Activated T-helper 1 cell treated with anti-CD3 and anti-CD28 coated beads, Interleukin-12 subunit alpha, Interleukin-12 subunit beta, Interleukin-2, Interleukin-4 antibody, amounts not matched to agents 30 ng/mL and 10 ng/mL and 1 ng/mL, durations not matched to agents 14 hours and 24 hours and 36 hours (primary cell): ENCODE measurements at regions not wholly inside any gene's neighbourhood (a gene's known extent, or its start where the extent isn't known, plus 50 kb on each side); places are given as distances from the start of the nearest gene placed in this dataset.

Source experiments
- DNase-seq: peaks from one replicate; pipeline ENCODE4 v3.0.0; 2021; ENCODE audit warnings: low spot score
- H3K27ac Mint-ChIP-seq: one replicate; pipeline ENCODE4 v1.8.0; 2021; ENCODE audit warnings: mild to moderate bottlenecking, mixed read lengths
- H3K27me3 Mint-ChIP-seq: one replicate; pipeline ENCODE4 v1.8.0; 2022; ENCODE audit warnings: mild to moderate bottlenecking, moderate library complexity, mixed read lengths; ENCODE audit not compliant: insufficient read depth
- H3K36me3 Mint-ChIP-seq: one replicate; pipeline ENCODE4 v1.8.0; 2021; ENCODE audit warnings: low read depth, mixed read lengths
- H3K4me1 Mint-ChIP-seq: one replicate; pipeline ENCODE4 v1.8.0; 2021; ENCODE audit warnings: low read depth, mixed read lengths
- H3K4me3 Mint-ChIP-seq: one replicate; pipeline ENCODE4 v1.8.0; 2021; ENCODE audit warnings: mild to moderate bottlenecking, moderate library complexity, mixed read lengths
- H3K9me3 Mint-ChIP-seq: one replicate; pipeline ENCODE4 v1.8.0; 2021; ENCODE audit warnings: mixed read lengths
- intact Hi-C: fragments of 100-400 bp; cut with micrococcal nuclease; formaldehyde crosslinking; loops from one replicate; pipeline ENCODE4 v1.15.1; 2024

DNA sequence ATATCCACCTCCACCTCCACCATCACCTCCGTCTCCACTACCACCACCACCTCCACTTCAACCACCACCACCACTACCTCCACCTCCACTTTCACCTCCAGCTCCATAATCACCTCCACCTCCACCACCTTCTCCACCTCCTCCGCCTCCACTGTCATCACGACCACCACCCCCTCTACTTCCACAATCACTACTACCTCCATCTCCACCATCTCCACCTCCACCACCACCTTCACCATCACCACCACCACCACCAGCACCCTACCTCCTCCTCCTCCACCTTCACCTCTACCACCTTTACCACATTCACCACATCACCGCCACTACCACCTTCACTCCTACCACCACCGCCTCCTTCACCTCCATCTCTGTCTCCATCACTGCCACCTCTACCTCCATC, 435.7 kb downstream of the MCTP2 start:
- H3K9me3 Mint-ChIP-seq: no peaks in the 10 kb centered on the region
- peaks cover 21% of the 10 kb centered on the region for H3K4me1 Mint-ChIP-seq
- no peak for DNase-seq
- peaks cover 58% of the 10 kb centered on the region for H3K27me3 Mint-ChIP-seq
- H3K36me3 Mint-ChIP-seq: no peaks in the 10 kb centered on the region
- H3K4me3 Mint-ChIP-seq: no peak overlapping the region
- intact Hi-C loops: no loop called here
- no peak overlapping the region for H3K27ac Mint-ChIP-seq

DNA sequence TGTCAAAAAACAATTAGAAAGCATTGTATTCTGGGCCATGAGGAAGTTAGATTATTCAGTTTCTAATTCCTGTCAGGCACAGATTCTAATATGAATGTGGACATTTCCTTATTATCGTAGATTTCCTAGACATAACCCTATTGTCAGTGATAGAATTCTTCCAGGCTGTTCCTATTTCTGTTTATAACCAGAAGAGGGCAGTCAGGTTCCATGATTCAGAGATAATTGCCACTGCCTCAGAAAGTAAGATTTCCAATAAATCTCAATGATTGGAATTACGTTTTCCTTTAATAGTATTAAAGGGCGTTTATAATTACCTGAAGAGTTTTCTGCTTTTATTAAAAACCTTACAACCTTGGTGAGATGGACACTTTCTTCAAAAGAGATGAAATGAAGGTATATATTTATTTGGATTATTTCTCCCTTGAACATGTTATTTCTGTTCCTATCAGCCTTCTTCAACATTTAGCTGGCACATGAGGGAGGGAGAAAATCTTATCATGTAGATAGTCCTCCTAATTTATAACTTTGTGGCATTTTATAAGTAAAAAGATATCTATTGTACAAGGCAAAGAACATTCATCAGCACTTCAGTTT, 439.2 kb downstream of the MCTP2 start:
- no peak overlapping the region for H3K27ac Mint-ChIP-seq
- H3K27me3 Mint-ChIP-seq: peaks cover 52% of the 10 kb centered on the region
- no peaks in the 10 kb centered on the region for H3K36me3 Mint-ChIP-seq
- DNase-seq: no peak
- no peak overlapping the region for H3K4me3 Mint-ChIP-seq
- peaks cover 21% of the 10 kb centered on the region for H3K4me1 Mint-ChIP-seq
- intact Hi-C loops: loop anchor here (1.0 to 5.0 kb wide), 4 partner anchors 88 to 1677 kb away; no protein-coding TSS in a partner anchor
- H3K9me3 Mint-ChIP-seq: no peaks in the 10 kb centered on the region

DNA sequence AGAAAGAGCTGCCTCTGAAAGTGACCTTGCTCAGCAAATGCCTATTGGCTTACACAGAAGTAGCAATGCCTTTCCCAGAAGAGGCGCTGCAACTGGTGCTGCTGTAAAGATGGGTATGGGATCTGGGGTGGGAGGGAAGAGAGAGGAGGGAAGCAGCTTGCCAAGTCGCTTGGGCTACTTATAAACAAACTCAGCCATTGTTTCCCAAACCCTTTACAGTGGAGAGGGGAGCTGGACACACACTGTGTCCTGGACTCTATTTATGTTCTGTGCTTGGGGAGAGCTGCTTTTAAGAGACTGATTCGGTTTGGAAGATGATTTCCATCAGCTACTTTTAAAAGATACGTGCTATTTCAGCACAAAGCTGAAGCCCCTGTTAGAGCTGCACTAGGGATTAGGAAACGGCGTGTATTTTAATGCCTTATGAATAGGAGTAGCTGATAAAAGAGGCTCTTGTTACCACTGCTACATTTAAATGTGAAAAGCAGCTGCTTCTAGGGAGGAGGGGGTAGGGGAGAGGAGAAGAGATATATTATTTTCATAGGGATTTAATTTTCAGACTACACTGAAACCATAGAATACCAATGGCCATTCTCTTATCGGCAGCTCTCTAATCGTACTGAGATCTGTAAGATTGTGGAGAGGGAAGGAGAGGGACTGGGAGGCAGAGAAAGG, 440.6 kb downstream of the MCTP2 start:
- Mint-ChIP-seq H3K27ac (no peak overlapping the region), H3K9me3 (no peaks in the 10 kb centered on the region), H3K4me1 (peaks cover 15% of the 10 kb centered on the region), H3K36me3 (no peaks in the 10 kb centered on the region), H3K4me3 (no peak overlapping the region), H3K27me3 (peaks cover 45% of the 10 kb centered on the region)
- intact Hi-C loops: loop anchor here (5.0 kb wide), 2 partner anchors 620 to 1675 kb away; no protein-coding TSS in a partner anchor
- DNase-seq: no peak

DNA sequence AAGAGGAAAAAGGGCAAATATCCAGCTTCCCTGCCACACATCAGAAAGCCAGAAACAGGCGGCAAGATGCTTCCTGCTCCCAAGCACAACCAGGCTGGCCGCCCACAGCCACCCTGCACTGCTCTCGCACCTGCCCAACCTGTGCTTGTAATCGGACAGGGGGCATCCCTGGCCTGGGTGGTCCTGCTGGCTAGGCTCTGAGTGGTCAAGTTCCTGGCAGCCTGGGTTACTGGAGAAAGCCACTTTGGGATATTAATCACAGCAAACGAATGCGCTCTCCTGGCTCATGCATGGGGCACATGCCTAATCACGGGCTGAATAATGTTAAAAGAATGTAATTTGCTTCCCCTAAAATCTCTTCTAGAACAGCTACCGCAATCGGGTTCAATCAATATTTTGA, 442.4 kb downstream of the MCTP2 start:
- Mint-ChIP-seq H3K9me3 (no peaks in the 10 kb centered on the region), H3K27me3 (peaks cover 46% of the 10 kb centered on the region), H3K36me3 (no peaks in the 10 kb centered on the region), H3K4me3 (no peak overlapping the region), H3K4me1 (peaks cover 6% of the 10 kb centered on the region), H3K27ac (no peak overlapping the region)
- intact Hi-C loops: loop anchor here (5.0 kb wide), 2 partner anchors 618 to 1674 kb away; no protein-coding TSS in a partner anchor
- no peak for DNase-seq

DNA sequence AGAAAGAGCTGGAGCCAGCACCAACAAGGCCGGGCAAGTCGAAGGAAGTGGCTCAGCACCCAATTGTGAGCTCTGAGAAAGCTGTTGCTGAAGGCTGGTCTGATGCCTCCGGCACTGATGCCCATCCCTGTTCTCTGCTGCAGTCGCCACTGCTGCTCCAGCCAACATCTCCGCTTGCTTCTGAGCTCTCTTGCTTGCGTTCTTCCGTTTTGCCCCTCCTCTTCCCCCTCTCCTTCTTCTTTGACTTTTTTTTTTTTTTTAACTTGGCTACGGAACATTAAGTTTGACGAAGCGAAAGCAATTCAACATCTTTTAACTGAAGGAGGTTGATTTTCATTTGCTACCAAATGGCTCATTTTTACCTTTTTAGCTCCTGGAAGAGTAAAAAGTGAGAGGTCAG, 442.9 kb downstream of the MCTP2 start:
- Mint-ChIP-seq H3K4me3 (peak overlapping the region; percentile 34), H3K27me3 (peaks cover 45% of the 10 kb centered on the region)
- intact Hi-C loops: loop anchor here (5.0 kb wide), 2 partner anchors 618 to 1673 kb away; no protein-coding TSS in a partner anchor

DNA sequence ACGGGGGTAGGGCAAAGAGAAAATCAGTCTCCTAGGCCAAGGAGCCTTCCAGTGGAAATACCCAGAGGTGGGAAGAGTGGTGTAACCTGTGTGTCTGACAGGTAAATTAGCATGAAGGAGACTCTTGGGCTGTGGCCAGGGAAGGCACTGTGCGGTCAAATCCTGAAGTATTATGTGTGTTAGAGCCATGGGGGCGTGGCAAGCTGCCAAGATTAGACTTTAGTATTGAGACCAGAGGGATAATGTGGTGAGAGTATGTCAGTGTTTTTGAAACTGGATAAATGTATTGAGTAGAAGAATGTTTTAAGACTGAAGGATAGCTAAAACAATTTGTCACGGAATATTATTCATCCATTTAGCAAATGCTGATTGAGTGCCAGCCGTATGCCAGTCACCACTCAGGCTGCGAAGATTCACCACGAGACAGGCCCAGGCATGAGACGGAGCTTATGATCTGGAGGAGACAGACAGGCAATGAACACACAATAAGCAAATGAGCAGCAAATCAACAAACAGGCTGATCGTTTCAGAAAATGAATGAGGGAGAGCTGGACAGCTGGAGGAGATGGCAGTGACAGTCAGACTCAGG, 445.9 kb downstream of the MCTP2 start:
- no peaks in the 10 kb centered on the region for H3K36me3 Mint-ChIP-seq
- no peak overlapping the region for H3K27ac Mint-ChIP-seq
- intact Hi-C loops: no loop called here
- DNase-seq: no peak
- no peak overlapping the region for H3K4me3 Mint-ChIP-seq
- peaks cover 39% of the 10 kb centered on the region for H3K27me3 Mint-ChIP-seq
- H3K4me1 Mint-ChIP-seq: no peaks in the 10 kb centered on the region
- no peaks in the 10 kb centered on the region for H3K9me3 Mint-ChIP-seq

More for the DNA sequence above, 442.9 kb downstream of the MCTP2 start:
- no peaks in the 10 kb centered on the region for H3K9me3 Mint-ChIP-seq
- H3K36me3 Mint-ChIP-seq: no peaks in the 10 kb centered on the region
- H3K27ac Mint-ChIP-seq: no peak overlapping the region
- no peak for DNase-seq
- peaks cover 6% of the 10 kb centered on the region for H3K4me1 Mint-ChIP-seq

DNA sequence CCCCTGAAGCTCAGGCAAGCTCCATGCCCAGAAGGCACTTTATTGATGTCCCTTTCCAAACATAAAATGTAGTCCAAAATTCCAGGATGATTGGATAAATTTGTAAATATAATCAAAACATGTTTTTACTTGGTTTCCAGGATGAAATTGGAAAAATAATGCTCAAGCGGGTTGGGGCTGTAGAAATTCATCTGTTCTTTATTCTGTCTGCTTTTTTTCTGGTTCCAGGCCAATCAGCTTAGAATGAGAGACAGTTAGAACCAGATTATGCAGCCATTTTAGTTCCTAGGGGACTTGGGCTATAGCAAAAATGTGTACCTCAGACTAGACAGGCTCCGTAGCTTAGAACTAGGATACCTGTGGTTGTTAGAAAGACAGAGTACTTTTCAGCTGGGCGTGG, 450.8 kb downstream of the MCTP2 start:
- H3K27me3 Mint-ChIP-seq: peaks cover 17% of the 10 kb centered on the region

DNA sequence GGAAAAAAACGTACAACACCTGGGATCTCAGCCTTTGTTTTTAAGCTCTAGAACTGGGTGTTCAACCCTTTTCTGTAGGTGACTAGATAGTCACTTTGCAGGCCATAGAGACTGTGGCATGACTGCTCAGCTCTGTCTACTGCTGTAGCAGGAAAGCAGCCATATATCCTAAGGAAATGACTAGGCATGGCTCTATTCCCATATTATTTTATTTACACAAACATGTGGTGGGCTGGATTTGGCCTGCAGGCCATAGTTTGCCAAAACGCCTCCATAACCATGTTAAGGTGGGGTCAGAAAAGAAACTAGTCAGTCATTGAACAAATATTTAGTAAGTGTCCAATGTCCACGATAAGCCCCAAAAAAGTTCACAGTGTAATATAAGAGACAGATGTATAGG, 452.5 kb downstream of the MCTP2 start:
- no peak for DNase-seq
- Mint-ChIP-seq H3K36me3 (no peaks in the 10 kb centered on the region), H3K4me3 (no peak overlapping the region), H3K9me3 (no peaks in the 10 kb centered on the region), H3K27me3 (peaks cover 10% of the 10 kb centered on the region), H3K27ac (no peak overlapping the region), H3K4me1 (no peaks in the 10 kb centered on the region)
- intact Hi-C loops: no loop called here

More for the DNA sequence above, 450.8 kb downstream of the MCTP2 start:
- intact Hi-C loops: no loop called here
- no peak overlapping the region for H3K27ac Mint-ChIP-seq
- no peak for DNase-seq
- no peaks in the 10 kb centered on the region for H3K36me3 Mint-ChIP-seq
- no peaks in the 10 kb centered on the region for H3K9me3 Mint-ChIP-seq
- H3K4me1 Mint-ChIP-seq: no peaks in the 10 kb centered on the region
- H3K4me3 Mint-ChIP-seq: no peak overlapping the region

DNA sequence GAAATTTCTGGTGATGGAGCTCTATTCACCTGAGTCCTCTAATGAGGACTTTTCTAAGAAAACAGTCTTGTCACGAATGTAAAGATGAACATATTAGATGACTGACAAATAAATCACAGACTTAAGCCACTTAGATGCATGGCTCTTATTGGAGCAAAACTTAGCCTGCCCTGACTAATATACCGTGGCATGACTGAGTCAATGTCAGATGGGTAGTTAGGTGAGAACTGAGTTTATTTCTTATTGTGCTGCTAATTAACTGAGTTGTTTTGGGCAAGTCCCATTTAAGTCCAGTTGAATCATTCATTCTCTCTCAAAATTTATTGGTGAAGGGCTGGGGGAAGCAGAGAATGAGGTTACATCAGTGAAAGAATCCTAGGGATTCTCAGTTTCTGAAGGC, 459.8 kb downstream of the MCTP2 start:
- intact Hi-C loops: no loop called here
- DNase-seq: no peak
- H3K27me3 Mint-ChIP-seq: peaks cover 9% of the 10 kb centered on the region
- H3K4me1 Mint-ChIP-seq: no peaks in the 10 kb centered on the region
- H3K36me3 Mint-ChIP-seq: no peaks in the 10 kb centered on the region
- no peak overlapping the region for H3K27ac Mint-ChIP-seq
- H3K4me3 Mint-ChIP-seq: no peak overlapping the region
- no peaks in the 10 kb centered on the region for H3K9me3 Mint-ChIP-seq

DNA sequence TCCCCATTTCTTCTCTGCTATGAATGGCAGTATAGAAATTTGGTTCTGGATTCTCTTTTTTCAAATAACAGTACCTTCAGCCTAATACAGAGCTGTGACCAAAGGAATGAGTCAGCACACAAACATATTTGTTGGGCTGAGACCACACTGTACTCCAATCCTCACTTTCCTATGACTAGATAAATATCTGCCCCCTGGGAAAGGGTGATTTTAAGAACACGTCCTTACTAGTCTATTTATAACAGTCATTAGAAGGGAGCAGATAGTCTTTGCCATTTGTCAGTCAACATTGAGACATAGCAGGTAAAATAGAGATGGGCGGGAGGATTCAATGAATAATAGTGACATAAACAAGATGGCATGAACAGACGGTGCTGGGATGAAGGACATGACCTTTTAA, 461.3 kb downstream of the MCTP2 start:
- H3K4me3 Mint-ChIP-seq: no peak overlapping the region
- H3K4me1 Mint-ChIP-seq: no peaks in the 10 kb centered on the region
- H3K9me3 Mint-ChIP-seq: no peaks in the 10 kb centered on the region
- peaks cover 9% of the 10 kb centered on the region for H3K27me3 Mint-ChIP-seq
- DNase-seq: no peak
- intact Hi-C loops: no loop called here
- no peaks in the 10 kb centered on the region for H3K36me3 Mint-ChIP-seq
- H3K27ac Mint-ChIP-seq: no peak overlapping the region

DNA sequence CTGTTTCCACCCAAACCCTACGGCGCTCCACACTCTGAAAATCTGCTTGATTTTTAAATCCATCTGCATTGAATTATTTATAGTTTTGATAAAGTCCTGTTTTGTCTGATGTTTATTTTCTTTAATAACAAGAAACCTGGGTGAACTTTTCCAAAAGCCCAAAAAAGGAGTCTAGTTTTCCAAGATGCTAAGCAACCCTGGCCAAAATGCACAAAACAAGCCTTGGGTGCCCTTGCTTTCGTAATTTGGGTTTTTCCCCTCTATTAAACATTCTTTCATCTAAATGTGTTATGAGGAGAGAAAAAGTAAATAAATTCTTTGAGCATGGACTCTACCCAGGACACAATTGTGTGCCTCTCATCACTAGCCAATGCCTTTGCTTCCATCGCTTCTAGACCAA, 468.9 kb downstream of the MCTP2 start:
- intact Hi-C loops: no loop called here
- Mint-ChIP-seq H3K4me3 (no peak overlapping the region), H3K27ac (no peak overlapping the region), H3K27me3 (peaks cover 14% of the 10 kb centered on the region), H3K4me1 (no peaks in the 10 kb centered on the region), H3K9me3 (no peaks in the 10 kb centered on the region), H3K36me3 (no peaks in the 10 kb centered on the region)
- no peak for DNase-seq

DNA sequence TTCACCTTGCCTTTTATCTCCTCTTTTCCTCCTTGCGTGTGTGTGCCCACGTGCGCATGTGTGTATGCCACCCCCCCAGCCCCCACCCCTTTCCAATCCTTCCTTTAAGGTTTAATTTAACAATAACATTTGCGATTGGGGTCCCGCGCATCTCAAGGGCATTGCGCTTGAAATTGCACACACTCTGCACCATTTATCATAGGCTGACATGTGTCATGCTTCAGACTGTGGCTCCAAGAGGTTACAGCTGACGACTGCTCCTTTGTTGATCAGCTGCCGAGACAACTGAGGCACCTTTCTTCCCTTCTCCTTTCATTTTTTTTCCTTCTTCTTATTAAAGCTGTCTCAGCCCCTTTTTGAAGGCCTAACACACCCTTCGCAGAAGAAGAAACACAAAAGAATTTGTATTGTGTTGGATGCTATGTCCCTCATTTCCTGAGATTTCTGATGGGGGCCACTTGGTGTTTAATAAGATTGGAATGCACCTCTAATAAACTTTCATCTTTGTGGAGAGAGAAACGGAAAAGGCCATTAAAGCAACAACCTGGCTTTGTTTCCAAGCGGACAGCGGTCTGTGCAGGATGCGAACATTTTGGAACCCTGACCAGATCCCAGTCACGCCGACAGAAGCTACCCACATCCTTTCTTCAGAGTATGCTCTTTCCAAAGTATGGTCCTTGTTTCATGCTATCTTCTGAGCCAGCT, 470.1 kb downstream of the MCTP2 start:
- Mint-ChIP-seq H3K27me3 (peaks cover 16% of the 10 kb centered on the region), H3K27ac (no peak overlapping the region), H3K4me1 (no peaks in the 10 kb centered on the region), H3K4me3 (no peak overlapping the region), H3K36me3 (no peaks in the 10 kb centered on the region), H3K9me3 (no peaks in the 10 kb centered on the region)
- no peak for DNase-seq
- intact Hi-C loops: no loop called here

DNA sequence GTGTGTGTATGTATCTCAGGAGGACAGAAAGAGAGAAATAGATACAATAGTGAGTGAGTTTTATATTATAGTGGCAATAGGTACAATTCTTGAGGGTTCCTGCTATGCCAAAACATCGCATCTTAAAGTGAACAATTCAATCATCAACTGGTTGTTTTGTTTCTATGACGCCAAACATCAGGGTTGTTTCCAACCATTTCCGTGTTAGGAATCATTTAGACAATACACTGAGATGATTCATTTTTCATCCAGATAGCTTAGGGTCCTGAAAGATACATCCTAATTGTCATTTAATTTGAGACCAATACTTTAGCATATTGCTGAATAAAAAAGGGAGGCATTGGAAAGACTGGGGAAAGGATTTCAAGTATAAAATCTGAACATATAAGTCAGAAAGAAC, 472.2 kb downstream of the MCTP2 start:
- Mint-ChIP-seq H3K4me3 (no peak overlapping the region), H3K27ac (no peak overlapping the region), H3K4me1 (no peaks in the 10 kb centered on the region), H3K36me3 (no peaks in the 10 kb centered on the region), H3K27me3 (peaks cover 12% of the 10 kb centered on the region), H3K9me3 (no peaks in the 10 kb centered on the region)
- intact Hi-C loops: no loop called here
- no peak for DNase-seq
